ENCODE measurements at regions not wholly inside any gene's neighbourhood (a gene's known extent, or its start where the extent isn't known, plus 50 kb on each side); places are given as distances from the start of the nearest gene placed in this dataset.

DNA sequence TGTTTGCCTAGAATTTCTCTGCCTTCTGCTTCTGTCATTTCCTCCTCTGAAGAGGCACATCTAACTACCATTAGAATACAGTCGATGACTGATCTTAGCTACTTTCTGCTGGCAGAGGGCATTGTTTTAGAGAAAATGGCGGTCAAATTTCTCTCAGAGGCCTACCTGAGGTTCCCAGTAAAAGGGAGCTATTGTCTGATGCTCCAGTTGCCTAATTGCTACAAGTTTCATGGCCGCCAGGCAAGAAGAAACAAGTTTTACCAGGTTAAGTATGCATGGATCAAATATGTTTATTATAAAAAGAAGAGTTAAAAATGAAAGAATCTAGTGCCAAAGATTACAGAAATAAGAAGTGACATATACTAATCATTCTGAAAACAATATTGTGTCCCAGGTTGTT lies 416.6 kb downstream of the DSC3 start:
- TF ChIP-seq POLR2A (IDR thresholded peaks at IDR 0.05), result no peak
- TF ChIP-seq, protein P1, sequence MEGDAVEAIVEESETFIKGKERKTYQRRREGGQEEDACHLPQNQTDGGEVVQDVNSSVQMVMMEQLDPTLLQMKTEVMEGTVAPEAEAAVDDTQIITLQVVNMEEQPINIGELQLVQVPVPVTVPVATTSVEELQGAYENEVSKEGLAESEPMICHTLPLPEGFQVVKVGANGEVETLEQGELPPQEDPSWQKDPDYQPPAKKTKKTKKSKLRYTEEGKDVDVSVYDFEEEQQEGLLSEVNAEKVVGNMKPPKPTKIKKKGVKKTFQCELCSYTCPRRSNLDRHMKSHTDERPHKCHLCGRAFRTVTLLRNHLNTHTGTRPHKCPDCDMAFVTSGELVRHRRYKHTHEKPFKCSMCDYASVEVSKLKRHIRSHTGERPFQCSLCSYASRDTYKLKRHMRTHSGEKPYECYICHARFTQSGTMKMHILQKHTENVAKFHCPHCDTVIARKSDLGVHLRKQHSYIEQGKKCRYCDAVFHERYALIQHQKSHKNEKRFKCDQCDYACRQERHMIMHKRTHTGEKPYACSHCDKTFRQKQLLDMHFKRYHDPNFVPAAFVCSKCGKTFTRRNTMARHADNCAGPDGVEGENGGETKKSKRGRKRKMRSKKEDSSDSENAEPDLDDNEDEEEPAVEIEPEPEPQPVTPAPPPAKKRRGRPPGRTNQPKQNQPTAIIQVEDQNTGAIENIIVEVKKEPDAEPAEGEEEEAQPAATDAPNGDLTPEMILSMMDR (IDR thresholded peaks at IDR 0.05), result no peak
- TF ChIP-seq EP300 (IDR thresholded peaks at IDR 0.05), result no peak
